ENCODE measurements at regions not wholly inside any gene's neighbourhood (a gene's known extent, or its start where the extent isn't known, plus 50 kb on each side); places are given as distances from the start of the nearest gene placed in this dataset.
A peak's percentile ranks its signal among the peaks of the same experiment; 100 is the strongest.
"Not testable (repeated sequence)": the region's sequence is repeated elsewhere in the genome, so short reads cannot be mapped to it uniquely, and the experiment has no call there.

DNA sequence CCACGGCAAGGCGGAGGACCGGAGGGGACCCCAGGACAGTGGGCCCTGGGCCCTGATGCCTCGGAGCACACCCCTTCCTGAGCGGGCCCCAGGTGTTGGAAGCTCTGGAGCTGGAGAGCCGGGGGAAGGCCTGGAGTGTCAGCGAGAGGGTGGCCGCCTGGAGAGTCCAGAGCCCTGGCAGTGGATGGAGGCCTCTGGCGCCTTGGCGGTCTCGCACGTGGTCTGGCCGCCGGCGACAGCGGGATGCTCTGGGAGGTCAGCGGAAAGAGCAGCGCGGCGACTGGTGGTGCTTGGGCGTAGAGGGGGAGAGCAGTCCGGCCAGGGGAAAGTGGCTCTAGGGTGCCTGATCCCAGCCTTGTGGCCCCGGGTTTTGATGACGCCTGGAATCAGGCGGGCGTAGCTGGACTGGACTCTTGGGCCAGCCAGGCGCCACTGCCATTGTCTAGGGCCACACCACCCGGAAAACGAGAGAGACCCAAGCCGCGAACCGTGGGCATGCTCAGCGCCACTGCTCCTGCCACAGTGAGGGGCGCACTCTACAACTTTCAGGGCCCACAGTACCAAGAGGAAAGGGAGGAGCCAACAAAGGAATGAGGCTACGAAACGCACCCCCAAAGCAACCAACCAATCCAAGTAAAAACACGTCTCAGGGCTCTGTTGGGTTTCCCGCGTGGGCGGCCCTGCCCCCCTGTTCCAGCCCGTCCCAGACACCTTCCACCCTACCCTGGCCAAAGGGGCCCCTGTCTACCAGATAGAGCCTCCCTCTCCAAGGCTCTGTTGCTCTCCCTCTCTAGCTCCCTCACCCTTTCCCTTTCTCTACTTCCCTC, 1381.2 kb upstream of the DEFB115 start:
- not testable (repeated sequence) for DNase-seq (ENCODE audit: low spot score); H3K4me1 Mint-ChIP-seq (ENCODE audit: unreplicated experiment)
- Mint-ChIP-seq H3K36me3 (ENCODE audit: low read depth, unreplicated experiment) (peaks cover 29% of the 10 kb centered on the region), H3K27ac (ENCODE audit: unreplicated experiment) (peak overlapping the region; percentile 40), H3K27me3 (ENCODE audit: unreplicated experiment) (peaks cover 29% of the 10 kb centered on the region), H3K4me3 (ENCODE audit: unreplicated experiment) (peak overlapping the region; percentile 5), H3K9me3 (ENCODE audit: unreplicated experiment) (peaks cover 60% of the 10 kb centered on the region)

DNA sequence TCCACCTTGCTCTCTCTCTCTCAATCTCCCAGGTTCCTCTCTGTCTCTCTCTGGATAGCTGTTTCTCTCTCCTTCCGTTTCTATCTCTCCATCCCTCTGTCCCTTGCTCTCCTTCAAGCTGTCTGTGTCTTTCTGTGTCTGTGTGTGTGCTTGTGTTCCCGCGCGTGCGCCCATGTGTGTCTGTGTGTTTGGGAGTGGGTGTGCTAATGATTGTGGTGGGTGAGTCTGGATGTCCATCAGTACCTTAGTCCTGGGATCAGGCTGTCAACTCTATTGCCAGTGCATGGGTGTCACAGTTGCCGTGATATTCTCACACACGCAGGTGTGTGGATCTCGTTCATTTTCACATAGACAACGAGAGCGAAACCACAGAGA, 1380.6 kb upstream of the DEFB115 start:
- peaks cover 29% of the 10 kb centered on the region for H3K36me3 Mint-ChIP-seq (ENCODE audit: low read depth, unreplicated experiment)
- no peak for DNase-seq (ENCODE audit: low spot score)
- TF ChIP-seq, protein P1, sequence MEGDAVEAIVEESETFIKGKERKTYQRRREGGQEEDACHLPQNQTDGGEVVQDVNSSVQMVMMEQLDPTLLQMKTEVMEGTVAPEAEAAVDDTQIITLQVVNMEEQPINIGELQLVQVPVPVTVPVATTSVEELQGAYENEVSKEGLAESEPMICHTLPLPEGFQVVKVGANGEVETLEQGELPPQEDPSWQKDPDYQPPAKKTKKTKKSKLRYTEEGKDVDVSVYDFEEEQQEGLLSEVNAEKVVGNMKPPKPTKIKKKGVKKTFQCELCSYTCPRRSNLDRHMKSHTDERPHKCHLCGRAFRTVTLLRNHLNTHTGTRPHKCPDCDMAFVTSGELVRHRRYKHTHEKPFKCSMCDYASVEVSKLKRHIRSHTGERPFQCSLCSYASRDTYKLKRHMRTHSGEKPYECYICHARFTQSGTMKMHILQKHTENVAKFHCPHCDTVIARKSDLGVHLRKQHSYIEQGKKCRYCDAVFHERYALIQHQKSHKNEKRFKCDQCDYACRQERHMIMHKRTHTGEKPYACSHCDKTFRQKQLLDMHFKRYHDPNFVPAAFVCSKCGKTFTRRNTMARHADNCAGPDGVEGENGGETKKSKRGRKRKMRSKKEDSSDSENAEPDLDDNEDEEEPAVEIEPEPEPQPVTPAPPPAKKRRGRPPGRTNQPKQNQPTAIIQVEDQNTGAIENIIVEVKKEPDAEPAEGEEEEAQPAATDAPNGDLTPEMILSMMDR (IDR thresholded peaks at IDR 0.05; ENCODE audit: unreplicated experiment) = no peak

DNA sequence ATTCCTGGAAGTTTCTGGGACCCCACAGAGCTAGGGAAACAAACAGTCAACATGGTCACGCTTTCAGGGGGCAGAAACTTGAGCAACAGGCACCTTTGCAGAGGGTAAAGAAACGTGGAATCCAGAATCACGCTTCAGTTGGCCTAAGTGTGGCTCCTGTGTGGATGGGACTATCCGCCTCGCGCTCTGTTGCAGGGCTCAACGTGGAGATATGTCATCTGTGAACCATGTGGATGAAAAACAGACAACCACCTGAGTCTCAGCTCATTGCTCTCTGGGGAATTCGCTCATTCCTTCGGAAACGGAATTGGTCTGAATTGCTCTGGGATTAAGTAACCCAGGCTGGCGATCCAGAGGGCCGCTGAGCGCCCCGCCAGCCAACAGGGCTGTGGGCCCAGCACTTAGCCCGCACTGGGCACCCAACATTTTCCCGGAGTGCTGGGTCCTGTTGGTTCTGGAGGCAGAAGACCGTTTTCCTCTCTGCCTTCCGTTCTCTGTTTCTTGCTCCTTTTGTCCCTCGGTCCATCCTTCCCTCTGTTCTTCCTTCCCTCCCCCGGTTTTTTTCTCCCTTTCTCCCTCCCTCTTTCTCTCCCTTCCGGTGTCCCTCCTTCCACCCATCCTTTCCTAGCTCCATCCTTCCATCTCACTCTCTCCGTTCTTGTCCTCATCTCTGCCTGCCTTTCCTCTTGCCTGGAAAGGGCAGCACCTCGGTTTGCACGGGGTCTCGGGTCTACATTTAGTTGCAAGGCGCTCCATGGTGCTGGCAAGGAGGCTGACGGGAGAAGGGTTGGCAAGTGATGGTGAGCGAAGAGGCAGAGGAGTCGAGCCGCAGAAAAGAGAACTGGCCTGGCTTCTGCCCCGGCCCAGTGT, 1379.8 kb upstream of the DEFB115 start:
- not testable (repeated sequence) for DNase-seq (ENCODE audit: low spot score); H3K4me3 Mint-ChIP-seq (ENCODE audit: unreplicated experiment); H3K27ac Mint-ChIP-seq (ENCODE audit: unreplicated experiment); H3K4me1 Mint-ChIP-seq (ENCODE audit: unreplicated experiment)
- peaks cover 29% of the 10 kb centered on the region for H3K36me3 Mint-ChIP-seq (ENCODE audit: low read depth, unreplicated experiment)
- peaks cover 29% of the 10 kb centered on the region for H3K27me3 Mint-ChIP-seq (ENCODE audit: unreplicated experiment)
- H3K9me3 Mint-ChIP-seq (ENCODE audit: unreplicated experiment) = peaks cover 64% of the 10 kb centered on the region

More for the DNA sequence above, 1380.6 kb upstream of the DEFB115 start:
- Mint-ChIP-seq H3K4me3 (ENCODE audit: unreplicated experiment) (peak overlapping the region; percentile 5), H3K9me3 (ENCODE audit: unreplicated experiment) (peaks cover 60% of the 10 kb centered on the region), H3K27me3 (ENCODE audit: unreplicated experiment) (peaks cover 29% of the 10 kb centered on the region), H3K4me1 (ENCODE audit: unreplicated experiment) (peaks cover 2% of the 10 kb centered on the region), H3K27ac (ENCODE audit: unreplicated experiment) (peak overlapping the region; percentile 40)

DNA sequence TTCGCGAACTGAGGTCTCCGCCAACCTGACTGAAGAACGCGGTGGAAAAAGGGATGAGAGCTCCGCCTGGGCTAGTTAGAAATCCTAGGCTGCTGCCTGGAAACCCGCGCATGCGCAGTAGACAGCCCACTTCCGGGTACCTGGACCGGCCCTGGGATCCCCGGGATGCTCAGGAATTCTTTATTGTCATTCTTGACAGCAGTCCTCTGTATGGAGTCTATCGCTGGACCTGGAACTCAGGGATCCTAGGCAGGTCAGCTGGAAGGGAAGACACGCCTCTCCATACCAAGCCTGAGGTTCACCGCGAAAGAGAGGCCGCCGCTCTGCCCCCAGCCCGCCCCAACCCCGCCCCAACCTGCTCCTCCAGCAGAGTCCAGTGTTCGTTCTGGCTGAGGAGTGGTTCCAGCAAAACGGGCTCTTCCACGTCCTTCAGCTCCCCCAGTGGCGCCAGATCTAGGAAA, 1379.2 kb upstream of the DEFB115 start:
- Mint-ChIP-seq H3K4me3 (ENCODE audit: unreplicated experiment) (no peak overlapping the region), H3K9me3 (ENCODE audit: unreplicated experiment) (peaks cover 59% of the 10 kb centered on the region), H3K27me3 (ENCODE audit: unreplicated experiment) (peaks cover 27% of the 10 kb centered on the region), H3K36me3 (ENCODE audit: low read depth, unreplicated experiment) (peaks cover 29% of the 10 kb centered on the region), H3K4me1 (ENCODE audit: unreplicated experiment) (peaks cover 2% of the 10 kb centered on the region), H3K27ac (ENCODE audit: unreplicated experiment) (no peak overlapping the region)
- TF ChIP-seq, protein P1 (IDR thresholded peaks at IDR 0.05; ENCODE audit: unreplicated experiment) = no peak
- no peak for DNase-seq (ENCODE audit: low spot score)

DNA sequence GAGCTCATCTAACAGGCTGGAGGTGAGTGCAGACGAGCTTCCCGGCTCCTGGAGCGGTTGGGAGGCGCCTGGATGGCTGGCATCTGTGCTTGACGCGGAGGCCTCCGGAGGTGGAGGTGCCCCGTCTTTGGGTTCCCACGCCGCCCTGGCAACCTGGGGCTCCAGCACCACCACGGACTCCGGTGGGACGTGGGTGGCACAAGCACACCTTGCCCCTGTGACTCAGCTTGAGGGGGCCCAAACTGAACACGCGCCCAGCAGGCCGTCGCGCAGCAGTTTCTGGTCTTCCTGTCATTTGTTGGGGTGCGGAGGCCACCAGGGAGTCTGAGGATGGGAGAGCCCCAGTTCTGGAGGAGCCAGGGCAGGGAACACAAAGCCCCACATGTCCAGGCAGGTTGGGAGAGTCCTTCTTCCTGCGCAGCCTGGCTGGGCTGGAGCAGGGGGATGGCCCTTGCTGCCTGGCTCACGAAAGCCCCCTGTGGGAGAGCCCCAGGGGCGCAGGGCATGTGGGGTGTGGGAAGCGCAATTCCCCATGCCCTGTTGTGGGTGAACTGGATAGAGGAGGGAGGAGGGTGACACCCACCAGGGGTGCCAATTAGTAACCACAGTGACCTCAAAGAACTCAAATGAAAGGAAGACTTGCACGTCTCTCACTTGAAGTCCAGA, 1378.6 kb upstream of the DEFB115 start:
- Mint-ChIP-seq H3K9me3 (ENCODE audit: unreplicated experiment) (peaks cover 63% of the 10 kb centered on the region), H3K4me1 (ENCODE audit: unreplicated experiment) (peaks cover 2% of the 10 kb centered on the region), H3K27me3 (ENCODE audit: unreplicated experiment) (peaks cover 26% of the 10 kb centered on the region), H3K27ac (ENCODE audit: unreplicated experiment) (no peak overlapping the region), H3K4me3 (ENCODE audit: unreplicated experiment) (peak overlapping the region; percentile 47), H3K36me3 (ENCODE audit: low read depth, unreplicated experiment) (peaks cover 29% of the 10 kb centered on the region)
- TF ChIP-seq, protein P1 (IDR thresholded peaks at IDR 0.05; ENCODE audit: unreplicated experiment) = no peak
- DNase-seq (ENCODE audit: low spot score) = no peak

DNA sequence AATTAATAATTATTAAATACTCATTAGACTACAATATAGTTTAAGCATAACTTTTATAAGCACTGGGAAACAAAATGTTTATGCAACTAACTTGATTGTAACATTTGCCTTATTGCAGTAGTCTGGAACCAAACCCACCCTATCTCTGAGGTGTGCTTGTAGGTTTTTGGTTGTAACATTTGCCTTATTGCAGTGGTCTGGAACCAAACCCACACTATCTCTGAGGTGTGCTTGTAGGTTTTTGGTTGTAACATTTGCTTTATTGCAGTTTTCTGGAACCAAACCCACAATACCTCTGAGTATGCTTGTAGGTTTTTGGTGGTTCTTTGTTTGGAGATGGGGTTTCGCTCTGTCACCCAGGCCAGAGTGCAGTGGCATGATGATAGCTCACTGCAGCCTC, 1376.4 kb upstream of the DEFB115 start:
- H3K27me3 Mint-ChIP-seq (ENCODE audit: unreplicated experiment) = peaks cover 22% of the 10 kb centered on the region
- H3K4me3 Mint-ChIP-seq (ENCODE audit: unreplicated experiment) = not testable (repeated sequence)

DNA sequence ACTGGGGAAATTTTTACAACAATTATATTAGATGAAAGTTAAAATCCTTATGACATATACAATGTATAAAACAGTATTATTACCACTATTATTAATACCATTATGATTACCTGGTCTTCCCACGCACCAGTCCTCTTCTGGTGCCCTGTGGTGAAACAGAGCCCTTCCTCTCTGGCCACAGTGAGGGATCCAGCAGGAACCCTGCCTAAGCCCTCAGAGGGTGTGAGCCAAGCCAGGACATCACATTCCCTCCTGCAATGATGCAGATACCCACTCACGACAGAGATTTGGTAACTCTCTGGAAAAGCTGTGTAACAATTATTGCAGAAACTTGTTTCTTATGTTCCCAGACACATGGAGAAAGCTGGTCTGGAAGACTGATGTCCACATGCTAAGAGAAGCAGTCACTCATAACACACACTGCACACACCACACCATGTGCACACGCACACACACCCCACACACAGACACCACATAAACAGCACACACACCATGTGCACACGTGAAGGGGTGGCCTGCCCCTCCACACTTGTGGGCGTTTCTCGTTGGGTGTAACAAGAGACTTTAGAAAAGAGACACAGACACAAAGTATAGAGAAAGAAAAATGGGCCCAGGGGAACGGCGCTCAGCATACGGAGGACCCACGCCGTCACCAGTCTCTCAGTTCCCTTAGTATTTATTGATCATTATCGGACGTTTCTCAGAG, 1373.8 kb upstream of the DEFB115 start:
- DNase-seq (ENCODE audit: low spot score); H3K4me3 Mint-ChIP-seq (ENCODE audit: unreplicated experiment); H3K27ac Mint-ChIP-seq (ENCODE audit: unreplicated experiment); H3K4me1 Mint-ChIP-seq (ENCODE audit: unreplicated experiment); H3K27me3 Mint-ChIP-seq (ENCODE audit: unreplicated experiment): not testable (repeated sequence)
- Mint-ChIP-seq H3K9me3 (ENCODE audit: unreplicated experiment) (peaks cover 47% of the 10 kb centered on the region), H3K36me3 (ENCODE audit: low read depth, unreplicated experiment) (peaks cover 11% of the 10 kb centered on the region)

More for the DNA sequence above, 1376.4 kb upstream of the DEFB115 start:
- peaks cover 24% of the 10 kb centered on the region for H3K36me3 Mint-ChIP-seq (ENCODE audit: low read depth, unreplicated experiment)
- not testable (repeated sequence) for H3K27ac Mint-ChIP-seq (ENCODE audit: unreplicated experiment); H3K4me1 Mint-ChIP-seq (ENCODE audit: unreplicated experiment); DNase-seq (ENCODE audit: low spot score)
- peaks cover 58% of the 10 kb centered on the region for H3K9me3 Mint-ChIP-seq (ENCODE audit: unreplicated experiment)

DNA sequence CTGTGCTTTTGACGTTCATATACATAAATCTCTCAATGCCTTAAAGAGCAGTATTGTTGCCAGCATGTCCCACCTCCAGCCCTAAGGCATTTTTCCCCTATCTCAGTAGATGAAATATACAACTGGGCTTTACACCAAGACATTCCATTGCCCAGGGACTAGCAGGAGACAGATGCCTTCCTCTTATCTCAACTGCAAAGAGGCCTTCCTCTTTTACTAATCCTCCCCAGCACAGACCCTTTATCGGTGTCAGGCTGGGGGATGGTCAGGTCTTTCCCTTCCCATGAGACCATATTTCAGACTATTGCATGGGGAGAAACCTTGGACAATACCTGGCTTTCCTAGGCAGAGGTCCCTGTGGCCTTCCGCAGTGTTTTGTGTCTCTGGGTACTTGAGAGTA, 1373.1 kb upstream of the DEFB115 start:
- H3K27me3 Mint-ChIP-seq (ENCODE audit: unreplicated experiment); H3K4me3 Mint-ChIP-seq (ENCODE audit: unreplicated experiment); H3K4me1 Mint-ChIP-seq (ENCODE audit: unreplicated experiment); H3K27ac Mint-ChIP-seq (ENCODE audit: unreplicated experiment); DNase-seq (ENCODE audit: low spot score); H3K36me3 Mint-ChIP-seq (ENCODE audit: low read depth, unreplicated experiment): not testable (repeated sequence)
- H3K9me3 Mint-ChIP-seq (ENCODE audit: unreplicated experiment) = peaks cover 42% of the 10 kb centered on the region
